ENCODE measurements at regions not wholly inside any gene's neighbourhood (a gene's known extent, or its start where the extent isn't known, plus 50 kb on each side); places are given as distances from the start of the nearest gene placed in this dataset.

GRCh38 chr15:28786521-28786920, 61.9 kb downstream of the GOLGA6L7 start:
- no peak for TF ChIP-seq POLR2A (IDR thresholded peaks at IDR 0.05)
- TF ChIP-seq, protein P1, sequence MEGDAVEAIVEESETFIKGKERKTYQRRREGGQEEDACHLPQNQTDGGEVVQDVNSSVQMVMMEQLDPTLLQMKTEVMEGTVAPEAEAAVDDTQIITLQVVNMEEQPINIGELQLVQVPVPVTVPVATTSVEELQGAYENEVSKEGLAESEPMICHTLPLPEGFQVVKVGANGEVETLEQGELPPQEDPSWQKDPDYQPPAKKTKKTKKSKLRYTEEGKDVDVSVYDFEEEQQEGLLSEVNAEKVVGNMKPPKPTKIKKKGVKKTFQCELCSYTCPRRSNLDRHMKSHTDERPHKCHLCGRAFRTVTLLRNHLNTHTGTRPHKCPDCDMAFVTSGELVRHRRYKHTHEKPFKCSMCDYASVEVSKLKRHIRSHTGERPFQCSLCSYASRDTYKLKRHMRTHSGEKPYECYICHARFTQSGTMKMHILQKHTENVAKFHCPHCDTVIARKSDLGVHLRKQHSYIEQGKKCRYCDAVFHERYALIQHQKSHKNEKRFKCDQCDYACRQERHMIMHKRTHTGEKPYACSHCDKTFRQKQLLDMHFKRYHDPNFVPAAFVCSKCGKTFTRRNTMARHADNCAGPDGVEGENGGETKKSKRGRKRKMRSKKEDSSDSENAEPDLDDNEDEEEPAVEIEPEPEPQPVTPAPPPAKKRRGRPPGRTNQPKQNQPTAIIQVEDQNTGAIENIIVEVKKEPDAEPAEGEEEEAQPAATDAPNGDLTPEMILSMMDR (IDR thresholded peaks at IDR 0.05): no peak

Data from Peyer's patch (tissue), 4 donors.